HG03159 (cell line): ENCODE measurements at regions not wholly inside any gene's neighbourhood (a gene's known extent, or its start where the extent isn't known, plus 50 kb on each side); places are given as distances from the start of the nearest gene placed in this dataset.
"Not testable (repeated sequence)": the region's sequence is repeated elsewhere in the genome, so short reads cannot be mapped to it uniquely, and the experiment has no call there.

Source experiments
- ATAC-seq: cut with Tn5 transposase; IDR thresholded peaks from one replicate; pipeline ENCODE4 v1.9.1; 2021; ENCODE audit warnings: mild to moderate bottlenecking, moderate library complexity; ENCODE audit not compliant: unreplicated experiment

GRCh38 chr17:70976447-70976846, 807.1 kb downstream of the KCNJ2 start:
- ATAC-seq: no peak

- no peak for ATAC-seq
These were observed 815.5 kb downstream of the KCNJ2 start for GRCh38 chr17:70984873-70985272.

DNA sequence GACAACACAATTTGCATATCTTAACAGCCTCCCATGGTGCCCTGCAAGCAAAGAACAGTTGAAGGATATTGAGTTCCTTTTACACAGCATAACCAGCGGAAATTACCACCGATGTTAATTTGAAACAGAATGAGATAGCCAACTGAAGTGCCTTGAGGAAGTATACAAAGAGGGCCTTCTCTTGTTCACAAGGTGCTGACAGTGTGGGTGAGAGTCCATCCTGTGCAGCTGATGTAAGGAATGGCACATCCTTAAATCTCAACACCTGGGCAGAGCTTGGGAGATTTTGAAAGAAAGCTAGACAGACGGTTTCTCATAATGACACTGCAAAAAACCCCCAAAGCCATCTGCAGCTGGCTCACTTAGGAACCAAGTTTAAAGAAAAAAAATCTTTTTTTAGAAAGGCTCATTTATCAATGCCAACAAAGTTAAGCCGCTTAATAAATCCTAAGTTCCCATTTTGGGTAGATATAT, 818.6 kb downstream of the KCNJ2 start:
- no peak for ATAC-seq

GRCh38 chr17:70988622-70989021, 819.3 kb downstream of the KCNJ2 start:
- no peak for ATAC-seq

GRCh38 chr17:70989280-70989679, 819.9 kb downstream of the KCNJ2 start:
- ATAC-seq: no peak

DNA sequence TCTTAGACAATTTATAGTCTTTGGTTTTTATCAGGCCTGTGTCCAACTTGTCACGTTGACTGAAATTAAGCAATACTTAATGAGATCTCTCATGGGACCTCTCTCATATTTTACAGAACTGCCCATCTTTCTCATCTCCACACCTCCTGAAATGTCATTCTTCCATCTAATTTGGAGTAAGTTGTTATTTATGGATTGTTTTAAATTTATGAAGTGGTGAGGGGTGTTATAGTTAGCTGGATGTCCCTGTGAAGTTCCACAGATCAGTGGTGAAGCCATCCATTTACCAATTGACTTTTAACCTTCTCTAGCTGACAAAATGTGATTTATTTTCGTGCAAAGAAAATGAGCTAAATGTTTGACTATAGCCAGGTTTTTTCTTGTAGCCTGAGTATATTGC, 824.9 kb downstream of the KCNJ2 start:
- no peak for ATAC-seq

- no peak for ATAC-seq
These were observed 826.7 kb downstream of the KCNJ2 start for GRCh38 chr17:70995997-70996396.

DNA sequence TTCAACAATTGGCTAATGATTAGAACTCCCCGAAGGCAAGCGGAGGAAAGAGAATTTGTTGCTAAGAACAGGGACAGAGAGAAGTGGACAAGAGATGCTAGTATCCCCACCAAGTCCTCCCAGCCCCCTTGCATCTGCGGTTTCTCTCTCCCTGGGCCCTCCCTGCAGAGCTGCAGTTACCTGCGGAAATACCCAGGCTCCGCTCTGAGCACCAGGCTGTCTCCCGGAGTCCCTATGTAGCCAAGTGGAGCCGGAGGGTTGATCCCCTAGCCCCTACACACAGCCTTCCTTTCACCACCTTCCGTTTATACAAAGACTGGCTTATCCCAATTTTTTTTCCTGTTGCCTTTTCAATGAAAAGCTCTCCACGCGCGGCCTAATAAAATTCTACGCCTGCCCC, 834.4 kb downstream of the KCNJ2 start:
- ATAC-seq: no peak

- no peak for ATAC-seq
These were observed 835.1 kb downstream of the KCNJ2 start for GRCh38 chr17:71004413-71004812.

DNA sequence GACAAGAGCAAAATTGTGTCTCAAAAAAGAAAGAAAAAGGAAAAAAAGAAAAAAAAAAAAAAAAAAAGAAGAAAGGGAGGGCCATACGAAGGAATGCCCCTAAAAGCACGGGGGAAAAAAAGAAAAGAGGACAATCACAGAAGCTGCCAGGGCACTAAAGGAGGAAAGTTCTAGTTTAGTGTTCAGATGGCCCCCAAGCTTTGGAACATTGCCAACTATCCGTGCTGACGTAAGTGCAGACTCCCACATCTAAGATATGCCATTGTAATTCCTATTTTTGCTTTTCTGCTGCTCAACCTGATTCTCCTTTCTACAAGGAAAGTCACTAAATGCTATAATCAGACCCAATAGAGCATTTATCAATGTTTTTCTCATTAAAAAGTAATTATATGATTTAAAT, 842.1 kb downstream of the KCNJ2 start:
- ATAC-seq: no peak

DNA sequence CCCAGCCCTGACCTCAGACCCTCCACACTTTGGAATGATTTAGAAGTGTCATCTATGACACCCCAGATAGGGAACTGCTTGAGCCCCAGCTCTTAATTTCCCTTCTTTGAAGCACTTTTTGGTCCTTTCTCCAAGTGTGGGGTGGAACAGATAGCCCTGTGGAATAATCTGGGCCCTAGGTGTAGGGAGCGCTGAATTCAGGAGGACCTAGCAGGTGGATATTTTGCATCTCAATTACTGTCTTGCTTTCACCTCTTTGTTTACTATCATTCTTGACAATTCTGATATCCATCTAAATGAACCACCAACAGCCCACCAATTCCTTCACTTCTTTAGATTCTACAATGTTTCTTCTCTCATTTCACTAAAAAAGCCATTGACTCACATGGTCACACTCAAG, 850.4 kb downstream of the KCNJ2 start:
- no peak for ATAC-seq

DNA sequence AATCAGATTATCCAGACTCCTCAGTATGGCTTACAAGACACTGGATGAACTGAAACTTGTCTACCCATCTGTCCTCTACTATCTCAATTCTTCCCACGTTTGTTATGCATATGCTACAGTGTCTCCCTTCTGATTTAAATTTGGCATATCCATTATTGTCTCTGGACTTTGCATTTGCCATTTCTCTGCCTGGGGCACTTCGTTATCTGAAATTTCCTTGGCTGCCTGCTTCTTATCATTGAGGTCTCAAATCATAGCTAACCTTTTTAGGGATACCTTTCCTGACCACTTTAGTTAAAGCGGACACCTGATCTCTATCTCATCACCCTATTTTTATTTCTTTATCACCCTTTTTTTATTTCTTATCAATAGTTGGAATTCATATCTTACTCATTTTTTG, 853.4 kb downstream of the KCNJ2 start:
- no peak for ATAC-seq

- ATAC-seq: no peak
These were observed 854.1 kb downstream of the KCNJ2 start for GRCh38 chr17:71023249-71024030.

GRCh38 chr17:71024172-71024571, 854.8 kb downstream of the KCNJ2 start:
- ATAC-seq: no peak

DNA sequence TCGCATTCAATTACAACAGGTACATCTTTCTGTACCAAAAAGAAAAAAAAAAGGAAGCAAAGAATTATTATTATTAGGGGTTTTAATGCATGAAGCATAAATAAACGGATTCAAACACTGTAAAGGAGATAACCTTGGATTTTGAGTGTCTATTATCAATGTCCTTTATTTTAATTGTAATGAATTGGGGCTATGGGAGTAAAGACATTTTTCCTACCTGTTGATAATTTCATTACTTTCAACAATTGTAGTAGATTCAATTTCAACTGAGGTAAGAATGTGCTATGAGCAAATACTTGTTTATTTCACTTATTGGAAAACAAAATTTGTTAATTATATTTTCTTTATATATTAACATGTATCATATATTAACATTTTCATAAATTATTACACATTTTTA, 855.6 kb downstream of the KCNJ2 start:
- ATAC-seq: no peak

DNA sequence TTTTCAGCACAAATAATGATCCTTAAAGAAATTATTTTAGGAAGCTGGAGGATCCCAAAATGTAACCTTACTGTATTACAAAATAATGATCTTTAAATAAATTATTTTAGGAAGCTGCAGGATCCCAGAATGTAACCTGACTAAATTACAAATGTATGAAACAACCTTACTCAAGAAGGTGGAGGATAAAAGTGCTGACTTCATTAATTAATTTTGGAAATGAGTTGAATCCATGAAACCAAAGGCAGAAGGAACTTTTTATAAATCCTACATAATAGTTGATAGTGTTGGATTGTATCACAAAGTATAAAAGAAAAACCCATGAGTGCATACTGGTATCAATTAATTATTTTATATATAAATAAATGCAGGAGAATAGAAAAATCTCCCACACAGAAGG, 859.9 kb downstream of the KCNJ2 start:
- ATAC-seq: no peak

DNA sequence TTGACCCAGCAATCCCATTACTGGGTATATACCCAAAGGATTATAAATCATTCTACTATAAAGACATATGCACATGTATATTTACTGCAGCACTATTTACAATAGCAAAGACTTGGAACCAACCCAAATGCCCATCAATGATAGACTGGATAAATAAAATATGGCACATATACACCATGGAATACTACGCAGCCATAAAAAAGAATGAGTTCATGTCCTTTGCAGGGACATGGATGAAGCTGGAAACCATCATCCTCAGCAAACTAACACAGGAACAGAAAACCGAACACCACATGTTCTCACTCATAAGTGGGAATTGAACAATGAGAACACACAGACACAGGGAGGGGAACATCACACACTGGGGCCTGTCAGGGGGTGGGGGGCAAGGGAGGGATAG, 862.0 kb downstream of the KCNJ2 start:
- ATAC-seq: not testable (repeated sequence)

GRCh38 chr17:71032746-71033273, 863.5 kb downstream of the KCNJ2 start:
- no peak for ATAC-seq

DNA sequence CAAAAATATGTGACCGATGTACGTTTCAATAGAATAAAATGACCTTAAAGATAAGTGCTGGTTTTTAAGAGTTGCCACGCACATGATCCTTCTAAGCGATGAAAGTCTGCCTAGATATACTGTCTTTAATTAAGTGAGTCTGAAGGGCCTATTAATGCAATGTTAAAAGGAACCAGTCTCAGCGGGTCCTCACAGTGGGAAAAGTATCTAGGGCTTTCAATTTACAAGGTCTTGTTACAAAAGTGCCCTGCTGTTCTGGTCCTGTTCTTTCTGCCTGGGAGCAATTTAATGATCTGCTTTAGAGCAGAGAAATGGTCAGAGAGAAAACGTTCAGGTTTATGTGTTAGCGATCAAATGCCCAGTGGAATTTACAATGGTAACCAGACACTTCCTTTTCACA, 864.0 kb downstream of the KCNJ2 start:
- ATAC-seq: no peak

DNA sequence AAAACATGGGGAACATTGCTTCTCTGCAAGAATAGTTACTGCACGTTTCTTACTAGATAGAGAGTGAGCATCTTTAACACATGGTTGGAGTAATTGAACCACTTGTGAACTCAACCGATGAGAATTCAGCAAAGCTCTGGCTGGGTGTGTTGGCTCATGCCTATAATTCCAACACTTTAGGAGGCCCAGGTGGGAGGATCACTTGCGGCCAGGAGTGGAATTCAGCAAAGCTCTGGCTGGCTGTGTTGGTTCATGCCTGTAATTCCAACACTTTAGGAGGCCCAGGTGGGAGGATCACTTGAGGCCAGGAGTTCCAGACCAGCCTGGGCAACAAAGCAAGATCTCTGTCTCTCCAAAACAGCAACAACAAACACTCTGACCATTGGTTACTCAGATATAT, 865.9 kb downstream of the KCNJ2 start:
- no peak for ATAC-seq

- ATAC-seq: no peak
These were observed 868.1 kb downstream of the KCNJ2 start for GRCh38 chr17:71037386-71037785.

- ATAC-seq: no peak
These were observed 870.1 kb downstream of the KCNJ2 start for GRCh38 chr17:71039391-71039790.

GRCh38 chr17:71052971-71053370, 883.6 kb downstream of the KCNJ2 start:
- no peak for ATAC-seq
